Stimulated activated CD4-positive, alpha-beta T cell treated with anti-CD3 and anti-CD28 coated beads, TNF-alpha, amount 100 ng/mL, for 24 hours (primary cell): ENCODE measurements at regions not wholly inside any gene's neighbourhood (a gene's known extent, or its start where the extent isn't known, plus 50 kb on each side); places are given as distances from the start of the nearest gene placed in this dataset.

Experiments
- DNase-seq, 3 experiments: peaks; one replicate each; pipeline ENCODE4 v3.0.0-alpha.2; 2020; ENCODE audit warnings: low read depth in 3 of 3

GRCh38 chr6:97586344-97586743, 303.3 kb upstream of the MMS22L start:
- no peak for DNase-seq

GRCh38 chr6:97591955-97592354, 308.9 kb upstream of the MMS22L start:
- no peak for DNase-seq

- DNase-seq = no peak
These were observed 311.8 kb upstream of the MMS22L start for GRCh38 chr6:97594844-97595243.

GRCh38 chr6:97621111-97621510, 338.1 kb upstream of the MMS22L start:
- DNase-seq = no peak

DNA sequence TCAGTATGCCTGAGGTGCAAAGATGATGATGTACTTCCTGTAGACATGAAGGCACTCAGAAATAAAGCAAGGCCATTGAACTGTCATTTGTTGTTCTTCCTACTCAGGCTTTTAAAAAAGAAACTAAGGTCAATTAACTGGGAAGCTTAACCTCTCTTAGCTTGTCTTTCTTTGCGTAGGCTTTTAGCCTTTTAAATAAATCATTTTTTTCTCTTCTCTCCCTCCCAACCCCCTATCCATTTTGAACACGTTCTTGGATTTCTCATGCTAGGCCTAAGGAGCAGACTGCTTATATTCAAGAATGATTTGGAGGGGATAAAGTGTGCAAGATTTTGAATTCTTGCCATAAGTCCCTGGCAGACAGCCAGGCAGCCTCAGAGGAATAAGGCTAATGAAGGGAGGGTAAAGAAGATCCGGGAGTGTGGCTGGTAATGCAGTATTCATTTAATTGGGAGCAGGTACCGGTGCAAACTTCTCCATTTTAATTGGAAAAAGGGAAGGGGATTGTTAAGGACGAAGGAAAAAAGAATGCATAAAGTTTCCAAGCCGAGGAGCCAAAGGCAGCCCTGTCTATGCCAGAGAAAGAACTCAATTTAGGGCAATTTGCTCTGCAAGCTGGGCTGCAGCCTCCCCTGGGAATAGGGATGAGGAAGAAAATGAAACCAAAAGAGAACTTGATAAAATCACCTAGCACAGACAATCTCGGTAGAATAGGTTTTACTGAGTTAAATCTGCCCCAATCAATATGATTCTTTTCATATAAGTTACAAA, 343.8 kb upstream of the MMS22L start:
- no peak for DNase-seq

DNA sequence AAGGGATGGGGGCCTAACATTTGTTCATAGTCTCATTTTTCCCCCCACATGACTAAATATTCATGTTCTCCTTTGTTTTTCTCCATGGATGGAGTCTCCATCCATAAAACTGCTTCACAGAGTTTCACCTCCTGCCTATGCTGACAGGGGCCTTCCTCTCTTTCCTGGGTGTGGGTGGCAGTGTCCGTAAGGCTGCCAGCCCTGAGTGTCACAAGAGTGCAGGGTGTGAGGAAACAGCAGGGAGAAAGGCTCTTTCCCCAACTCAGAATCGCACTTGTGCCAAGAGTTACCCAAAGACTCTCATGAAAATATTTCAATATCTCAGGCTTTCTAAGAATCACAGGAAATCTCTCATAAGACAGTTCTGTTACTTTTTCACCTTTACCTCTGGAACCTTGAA, 346.2 kb upstream of the MMS22L start:
- no peak for DNase-seq

DNA sequence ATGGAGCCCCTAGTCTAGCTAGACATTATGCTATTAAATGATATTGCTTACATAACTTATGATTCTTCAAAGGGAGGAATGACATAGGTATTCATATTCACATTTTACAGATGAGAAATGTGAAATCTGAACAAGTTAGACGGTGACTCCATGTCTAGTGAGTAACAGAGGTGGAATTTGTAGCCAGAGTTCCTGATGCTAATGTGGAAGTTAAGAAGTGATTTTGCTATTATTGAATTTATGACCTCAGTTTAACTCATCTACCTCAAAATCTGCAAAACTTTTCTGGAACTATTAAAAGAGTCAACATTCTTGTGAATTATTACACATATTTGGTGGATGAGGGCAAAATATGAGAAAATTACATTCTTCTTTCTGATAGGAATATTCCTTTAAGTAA, 347.6 kb upstream of the MMS22L start:
- no peak for DNase-seq

GRCh38 chr6:97632341-97632740, 349.3 kb upstream of the MMS22L start:
- DNase-seq = no peak

- DNase-seq = no peak
These were observed 356.7 kb upstream of the MMS22L start for GRCh38 chr6:97639702-97640101.

- DNase-seq = no peak
These were observed 361.3 kb upstream of the MMS22L start for GRCh38 chr6:97644353-97644752.

DNA sequence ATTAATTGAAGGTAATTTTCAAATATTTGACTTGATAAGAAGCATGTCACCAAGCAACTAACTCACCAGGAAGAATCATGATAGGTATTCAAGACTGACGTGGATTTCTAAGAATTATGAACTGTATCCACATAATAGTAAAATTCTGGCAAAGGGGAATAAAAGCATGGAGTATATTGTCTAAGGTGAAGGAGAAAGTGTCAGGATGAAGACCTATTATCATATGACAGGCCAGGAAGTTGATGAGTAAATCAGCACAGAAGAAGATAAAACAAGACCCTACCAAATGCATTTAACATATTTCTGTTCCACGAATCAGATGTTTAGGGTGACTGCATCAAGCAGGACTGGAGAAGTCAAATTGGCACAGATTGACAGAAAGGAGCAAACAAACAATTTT, 362.7 kb upstream of the MMS22L start:
- DNase-seq = no peak

GRCh38 chr6:97653076-97653475, 370.1 kb upstream of the MMS22L start:
- DNase-seq = no peak

- no peak for DNase-seq
These were observed 370.5 kb upstream of the MMS22L start for GRCh38 chr6:97653517-97653916.

- DNase-seq = no peak
These were observed 371.7 kb upstream of the MMS22L start for GRCh38 chr6:97654674-97655073.

DNA sequence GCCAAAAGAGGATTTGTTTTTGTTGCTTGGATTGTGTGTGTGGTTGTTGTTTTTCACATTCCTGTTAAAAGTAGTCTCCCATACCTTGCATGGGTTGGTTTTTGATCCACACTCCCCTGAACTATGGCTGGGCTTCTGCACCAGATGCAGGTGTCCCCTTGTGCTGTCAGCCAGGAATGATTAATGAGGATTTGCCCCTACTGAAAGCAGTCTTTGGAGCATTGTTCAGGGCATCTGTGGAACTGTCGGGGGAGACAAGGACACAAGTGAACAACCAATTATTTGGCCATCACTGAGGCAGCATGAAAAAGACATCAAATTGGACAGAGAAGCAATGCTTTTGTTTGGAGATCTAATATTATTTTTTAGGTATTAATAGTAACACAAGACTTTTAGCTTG, 373.2 kb upstream of the MMS22L start:
- DNase-seq = no peak

DNA sequence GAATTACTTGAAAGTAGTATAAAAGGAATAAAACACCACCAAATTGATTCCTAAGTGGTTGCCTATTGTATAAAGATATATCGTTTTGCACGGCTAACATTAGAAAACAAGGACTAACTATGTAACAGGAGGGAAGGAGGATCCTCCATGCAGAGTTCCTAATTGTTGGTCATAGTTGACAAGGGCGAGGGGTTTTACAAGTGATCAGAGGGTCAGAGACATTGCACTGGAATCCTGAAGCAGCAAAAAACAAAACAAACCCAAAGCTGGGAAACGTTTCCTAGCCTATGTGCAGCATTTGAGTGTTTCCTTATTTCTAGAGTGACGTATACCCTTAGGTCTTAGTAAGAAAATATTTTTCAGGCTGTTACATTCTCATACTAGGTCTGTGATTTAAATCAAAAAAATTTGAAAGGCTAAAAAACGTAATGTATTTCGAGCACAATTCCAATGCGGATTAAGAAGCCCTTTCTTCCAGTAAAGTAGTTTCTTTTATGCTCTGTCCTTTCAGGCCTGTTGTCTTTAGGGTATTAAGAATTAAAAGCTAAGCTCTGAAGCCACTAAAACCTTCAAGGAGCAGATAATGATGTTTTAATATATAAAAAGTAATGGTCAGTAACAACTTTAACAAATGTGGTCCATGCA, 373.8 kb upstream of the MMS22L start:
- DNase-seq = no peak

DNA sequence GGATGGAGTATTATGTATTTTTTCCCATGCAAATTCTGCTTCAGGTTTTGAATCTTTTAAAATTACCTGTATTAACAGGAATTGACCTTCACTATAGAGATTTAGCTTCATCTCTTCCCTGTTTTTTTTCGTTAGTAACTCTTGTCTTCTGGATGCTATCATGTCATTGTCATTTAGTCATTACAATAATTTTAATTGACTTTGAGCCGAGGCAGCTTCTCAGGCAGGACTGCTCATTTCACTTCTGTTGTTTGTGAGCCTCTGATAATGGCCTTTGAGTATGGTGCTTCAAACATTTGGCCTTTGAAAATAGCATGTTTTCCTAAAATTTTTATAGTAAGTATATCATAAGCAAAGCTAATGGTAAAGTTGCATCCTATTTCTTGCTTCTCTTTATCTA, 375.1 kb upstream of the MMS22L start:
- no peak for DNase-seq

- DNase-seq = no peak
These were observed 380.2 kb upstream of the MMS22L start for GRCh38 chr6:97663252-97663651.

DNA sequence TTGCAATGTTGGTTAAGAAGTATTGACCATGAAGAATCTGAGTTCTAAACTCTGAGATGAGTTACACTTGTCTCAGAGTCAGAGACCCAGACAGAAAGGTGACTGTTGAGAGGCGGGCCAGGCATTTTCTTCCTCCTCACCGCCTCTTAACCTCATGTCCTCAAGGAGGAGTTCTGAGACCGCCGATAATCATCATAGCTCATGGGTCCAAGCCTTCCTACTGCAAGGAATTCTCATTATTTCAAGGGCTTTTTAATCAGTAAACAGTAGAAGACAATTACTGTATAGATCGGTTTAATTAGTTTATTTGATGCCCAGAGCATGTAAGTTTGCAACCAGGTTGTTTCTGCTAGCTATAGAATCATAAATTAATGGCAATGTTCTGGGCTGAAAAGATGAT, 382.4 kb upstream of the MMS22L start:
- DNase-seq = no peak

- DNase-seq = no peak
These were observed 383.9 kb upstream of the MMS22L start for GRCh38 chr6:97666889-97667288.

DNA sequence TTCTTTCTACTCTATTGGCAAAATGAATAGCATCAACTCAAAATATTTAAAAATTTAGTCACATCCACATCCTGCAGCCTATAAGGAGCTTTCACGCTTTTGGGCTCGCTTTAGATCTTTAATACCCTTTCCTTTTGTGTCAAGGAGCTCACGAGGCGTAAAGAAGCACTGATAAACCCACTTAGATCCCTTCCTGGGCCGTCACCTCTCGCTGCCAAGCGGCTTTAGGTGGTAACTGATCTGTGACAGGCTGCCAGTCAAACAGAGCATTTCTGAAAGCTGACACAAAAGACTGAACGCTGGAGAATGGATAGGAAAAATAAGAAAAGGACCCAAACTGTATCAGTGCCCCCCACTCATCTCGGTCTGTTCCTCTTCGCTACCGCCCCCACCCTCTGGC, 385.7 kb upstream of the MMS22L start:
- DNase-seq = no peak

- peak in 1 of 3 experiments; percentile 5 for DNase-seq
These were observed 386.4 kb upstream of the MMS22L start for GRCh38 chr6:97669191-97670031.

GRCh38 chr6:97674802-97675201, 391.8 kb upstream of the MMS22L start:
- DNase-seq = no peak
